Fibroblast of villous mesenchyme (primary cell): ENCODE measurements at regions not wholly inside any gene's neighbourhood (a gene's known extent, or its start where the extent isn't known, plus 50 kb on each side); places are given as distances from the start of the nearest gene placed in this dataset.

Experiments used
- DNase-seq: peaks from one replicate; pipeline ENCODE4 v3.0.0-alpha.2; 2010; ENCODE audit warnings: low read depth
- H3K4me3 ChIP-seq: 2 replicates; pipeline ENCODE4 v1.5.1; 2011; ENCODE audit warnings: low read depth, mild to moderate bottlenecking, low read length
- CTCF ChIP-seq: IDR thresholded peaks from 2 replicates; pipeline ENCODE4 v1.5.1; 2012; ENCODE audit warnings: low read depth, mild to moderate bottlenecking, low read length; ENCODE audit not compliant: insufficient read depth

DNA sequence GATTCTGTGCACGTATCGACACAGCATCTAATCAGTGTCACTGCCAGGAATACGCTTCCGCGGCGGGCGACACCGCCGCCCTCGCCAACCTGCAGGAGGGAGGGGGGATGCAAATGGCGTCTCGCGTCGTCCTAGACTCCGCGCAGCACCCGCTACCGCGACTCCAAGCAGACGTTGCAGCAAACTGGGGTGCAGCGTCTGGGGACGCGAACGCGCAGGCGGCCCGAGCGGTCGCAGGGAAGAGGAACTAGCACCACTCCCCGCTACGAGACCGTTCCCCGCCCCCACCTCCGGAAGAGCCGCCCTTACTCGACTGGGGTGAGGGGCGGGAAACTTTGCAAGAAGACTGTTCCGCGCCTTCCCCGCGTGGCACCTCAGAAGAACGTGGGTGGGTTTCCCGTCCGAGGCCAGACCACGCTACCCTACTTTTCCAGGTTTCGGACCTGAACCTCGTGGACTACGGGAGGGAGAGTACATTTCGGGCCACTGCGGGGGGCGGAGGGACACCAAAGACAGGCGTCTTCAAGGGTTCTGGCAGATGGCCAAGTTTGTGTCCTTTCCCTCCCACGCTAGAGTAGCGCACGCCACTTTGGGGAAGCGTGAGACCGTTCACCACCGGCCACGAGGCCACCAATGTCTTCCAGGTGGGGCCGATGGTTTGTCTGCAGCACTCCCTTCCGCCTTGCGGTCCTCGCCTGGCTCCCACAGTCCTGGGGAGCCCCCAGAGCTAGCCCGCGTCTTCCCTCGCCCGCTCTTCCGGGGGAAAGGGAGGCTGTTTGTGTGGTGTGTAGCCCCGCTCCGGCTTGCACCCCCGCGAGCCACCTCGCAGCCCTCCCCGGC, 78.0 kb upstream of the BCOR start:
- no peak for TF ChIP-seq CTCF
- peak overlapping the region; percentile 54 for H3K4me3 ChIP-seq
- DNase-seq = peak; percentile 41

GRCh38 chrX:40174854-40175510, 77.2 kb upstream of the BCOR start:
- TF ChIP-seq CTCF = no peak
- DNase-seq = peak; percentile 64
- H3K4me3 ChIP-seq = peak overlapping the region; percentile 54

- TF ChIP-seq CTCF = no peak
- H3K4me3 ChIP-seq = no peak overlapping the region
- DNase-seq = peak; percentile 25
Observed at GRCh38 chrX:40174001-40174853, 76.5 kb upstream of the BCOR start.

- DNase-seq = no peak
- H3K4me3 ChIP-seq = no peak overlapping the region
- no peak for TF ChIP-seq CTCF
Observed at GRCh38 chrX:40173143-40174000, 75.6 kb upstream of the BCOR start.

GRCh38 chrX:40172401-40173142, 74.8 kb upstream of the BCOR start:
- H3K4me3 ChIP-seq = peak overlapping the region; percentile 44
- no peak for TF ChIP-seq CTCF
- DNase-seq = no peak
